Naive B cell (primary cell): ENCODE measurements at regions not wholly inside any gene's neighbourhood (a gene's known extent, or its start where the extent isn't known, plus 50 kb on each side); places are given as distances from the start of the nearest gene placed in this dataset.

Experiments used
- ATAC-seq, 2 donors: fragments of 150-1000 bp; cut with Tn5 transposase; 2 replicates each; pipeline ENCODE4 v1.10.0; 2021; ENCODE audit warnings: low read depth in 2 of 2, mild to moderate bottlenecking in 2 of 2, moderate library complexity in 2 of 2
- DNase-seq: peaks from one replicate; pipeline ENCODE4 v3.0.0; 2022
- H3K27ac Mint-ChIP-seq, 6 donors: one replicate each; pipeline ENCODE4 v1.8.0; 2020 to 2022; ENCODE audit warnings: mild to moderate bottlenecking in 6 of 6, mixed read lengths in 6 of 6, moderate library complexity in 5 of 6, inconsistent platforms in 2 of 6
- H3K27me3 Mint-ChIP-seq, 3 donors: one replicate each; pipeline ENCODE4 v1.8.0; 2021 to 2022; ENCODE audit warnings: mixed read lengths in 3 of 3, mild to moderate bottlenecking in 1 of 3
- H3K36me3 Mint-ChIP-seq, 2 donors: one replicate each; pipeline ENCODE4 v1.8.0; 2020 to 2022; ENCODE audit warnings: mixed read lengths in 2 of 2, inconsistent platforms in 1 of 2, mild to moderate bottlenecking in 1 of 2
- H3K4me1 Mint-ChIP-seq, 3 donors: one replicate each; pipeline ENCODE4 v1.8.0; 2020 to 2022; ENCODE audit warnings: mixed read lengths in 3 of 3, inconsistent platforms in 1 of 3, mild to moderate bottlenecking in 1 of 3, moderate library complexity in 1 of 3
- H3K4me3 Mint-ChIP-seq, 8 donors: one replicate each; pipeline ENCODE4 v1.8.0; 2020 to 2022; ENCODE audit warnings: mild to moderate bottlenecking in 8 of 8, mixed read lengths in 8 of 8, moderate library complexity in 8 of 8, inconsistent platforms in 2 of 8
- H3K9me3 Mint-ChIP-seq, 7 donors: one replicate each; pipeline ENCODE4 v1.8.0; 2020 to 2022; ENCODE audit warnings: mixed read lengths in 7 of 7, mild to moderate bottlenecking in 5 of 7, inconsistent platforms in 2 of 7, moderate library complexity in 1 of 7

DNA sequence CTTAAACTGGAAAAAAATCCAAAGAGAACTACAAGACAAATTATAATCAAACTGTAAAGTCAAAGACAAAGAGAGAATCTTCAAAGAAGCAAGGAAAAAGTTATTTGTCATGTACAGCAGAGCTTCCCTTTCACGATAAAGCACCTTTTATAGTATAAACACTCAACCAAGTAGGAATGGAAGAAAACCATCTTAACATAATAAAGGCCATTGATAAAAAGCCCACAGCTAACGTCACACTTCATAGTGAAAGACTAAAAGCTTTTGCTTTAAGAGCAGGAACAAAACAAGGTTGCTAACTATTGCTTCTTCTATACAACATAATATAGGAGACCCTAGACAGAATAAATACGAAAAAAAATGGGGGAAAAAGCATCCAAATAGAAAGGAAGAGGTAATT, 595.7 kb upstream of the POU3F4 start:
- DNase-seq (no peak), ATAC-seq (no peak)
- Mint-ChIP-seq H3K27ac (no peak overlapping the region), H3K9me3 (peaks cover 0 to 6% (median 2%) of the 10 kb centered on the region in 7 donors), H3K27me3 (no peaks in the 10 kb centered on the region), H3K4me1 (no peaks in the 10 kb centered on the region), H3K4me3 (no peak overlapping the region), H3K36me3 (no peaks in the 10 kb centered on the region)

DNA sequence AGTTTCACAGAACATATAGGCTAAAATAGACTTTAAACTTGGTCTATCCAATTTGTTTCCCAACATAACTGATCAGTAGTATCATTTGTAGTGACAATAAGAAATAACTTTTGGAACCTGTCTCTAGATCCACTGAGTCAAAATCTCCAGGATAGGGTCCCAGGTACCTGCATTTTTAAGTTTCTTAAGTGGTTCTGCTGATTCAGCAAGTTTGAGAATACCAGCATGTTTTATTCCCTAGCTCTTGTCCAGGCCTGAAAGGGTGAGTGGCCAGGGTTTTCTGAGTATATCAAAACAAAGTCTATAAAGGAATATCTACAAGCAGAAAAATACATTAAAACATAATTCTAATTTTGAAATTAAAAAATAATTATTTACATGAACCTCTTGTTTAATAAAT, 573.1 kb upstream of the POU3F4 start:
- no peaks in the 10 kb centered on the region for H3K36me3 Mint-ChIP-seq
- no peak overlapping the region for H3K27ac Mint-ChIP-seq
- DNase-seq (no peak), ATAC-seq (no peak)
- H3K9me3 Mint-ChIP-seq = peaks cover 1 to 8% (median 4%) of the 10 kb centered on the region in 7 donors
- no peak overlapping the region for H3K4me3 Mint-ChIP-seq
- no peaks in the 10 kb centered on the region for H3K4me1 Mint-ChIP-seq
- no peaks in the 10 kb centered on the region for H3K27me3 Mint-ChIP-seq

DNA sequence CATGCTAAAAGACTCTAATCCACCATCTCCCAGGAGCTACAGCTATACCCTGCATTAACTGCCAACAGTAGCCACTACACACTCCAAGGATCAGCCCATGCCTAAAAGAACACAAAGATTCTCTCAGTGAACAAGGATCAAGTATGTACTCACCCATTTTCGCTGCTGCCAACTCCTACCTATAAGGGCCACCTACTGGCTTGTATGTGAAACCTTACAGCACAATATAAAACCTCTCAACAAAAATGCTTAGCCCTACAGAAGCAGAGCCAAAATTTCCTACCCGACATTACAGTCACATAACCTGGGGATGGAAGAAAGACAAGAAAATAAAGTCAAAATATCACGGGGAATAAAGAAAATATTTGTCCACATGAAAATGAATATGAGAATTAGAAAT, 562.8 kb upstream of the POU3F4 start:
- Mint-ChIP-seq H3K27ac (no peak overlapping the region), H3K27me3 (no peaks in the 10 kb centered on the region), H3K4me1 (no peaks in the 10 kb centered on the region), H3K9me3 (peaks cover 2 to 28% (median 11%) of the 10 kb centered on the region in 7 donors), H3K4me3 (no peak overlapping the region), H3K36me3 (no peaks in the 10 kb centered on the region)
- DNase-seq (no peak), ATAC-seq (no peak)

DNA sequence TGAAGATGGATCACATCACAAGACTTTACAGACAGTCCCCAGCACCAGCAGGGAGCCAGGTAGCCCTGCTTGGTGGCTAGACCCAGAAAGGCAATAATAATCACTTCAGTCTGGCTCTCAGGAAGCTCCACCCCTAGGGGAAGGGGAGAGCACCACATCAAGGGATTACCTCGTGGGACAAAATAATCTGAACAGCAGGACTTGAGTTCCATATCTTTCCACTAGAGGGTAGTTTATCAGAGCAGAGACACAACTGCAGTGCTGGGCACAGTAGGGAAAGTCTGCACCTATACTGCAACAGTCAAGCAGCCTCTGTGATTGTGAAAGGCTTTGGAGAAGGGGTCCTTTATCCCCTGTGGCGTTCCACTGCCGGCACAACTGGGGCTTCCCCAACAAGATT, 547.0 kb upstream of the POU3F4 start:
- no peaks in the 10 kb centered on the region for H3K27me3 Mint-ChIP-seq
- no peak for ATAC-seq
- H3K36me3 Mint-ChIP-seq = no peaks in the 10 kb centered on the region
- H3K4me3 Mint-ChIP-seq = no peak overlapping the region
- H3K9me3 Mint-ChIP-seq = peaks cover 0 to 11% (median 5%) of the 10 kb centered on the region in 7 donors
- DNase-seq = no peak
- H3K4me1 Mint-ChIP-seq = no peaks in the 10 kb centered on the region
- no peak overlapping the region for H3K27ac Mint-ChIP-seq

DNA sequence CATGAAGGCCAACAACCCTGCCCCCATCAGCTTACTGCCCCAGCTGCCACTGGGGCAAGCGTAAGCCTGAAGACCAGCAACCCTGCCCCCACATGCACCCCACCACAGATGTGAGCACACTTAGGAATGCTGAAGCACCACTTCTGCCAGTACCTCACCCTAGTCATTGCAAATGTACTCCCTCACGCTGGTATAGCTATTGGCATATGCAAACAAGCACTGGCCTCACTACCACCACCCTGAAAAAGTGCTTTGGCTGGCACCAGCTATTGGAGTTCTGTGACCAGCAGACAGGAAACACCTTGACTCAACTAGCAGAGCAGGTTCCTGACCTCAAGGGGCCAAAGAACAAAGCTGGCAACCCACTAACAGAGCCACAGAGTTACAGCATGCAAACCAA, 534.4 kb upstream of the POU3F4 start:
- Mint-ChIP-seq H3K9me3 (peaks cover 0 to 7% (median 0%) of the 10 kb centered on the region in 7 donors), H3K4me3 (peak overlapping the region in 1 of 8 donors; percentile 22), H3K27ac (no peak overlapping the region), H3K27me3 (no peaks in the 10 kb centered on the region), H3K4me1 (no peaks in the 10 kb centered on the region), H3K36me3 (no peaks in the 10 kb centered on the region)
- no peak for DNase-seq
- no peak for ATAC-seq

DNA sequence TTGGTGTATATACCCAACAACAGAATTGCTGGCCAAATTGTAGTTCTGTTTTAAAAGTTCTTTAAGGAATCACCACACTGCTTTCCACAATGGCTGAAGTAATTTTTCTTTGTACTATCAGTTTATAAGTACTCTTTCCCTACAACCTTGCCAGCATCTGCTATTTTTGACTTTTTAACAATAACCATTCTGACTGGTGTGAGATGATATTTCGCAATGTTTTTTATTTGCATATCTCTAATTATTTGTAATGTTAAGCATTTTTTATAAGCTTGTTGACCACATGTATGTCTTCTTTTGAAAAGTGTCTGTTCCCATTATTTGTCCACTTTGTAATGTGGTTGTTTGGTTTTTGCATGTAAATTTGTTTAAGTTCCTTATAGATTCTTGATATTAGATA, 509.9 kb upstream of the POU3F4 start:
- Mint-ChIP-seq H3K9me3 (peaks cover 0 to 5% (median 0%) of the 10 kb centered on the region in 7 donors), H3K4me1 (no peaks in the 10 kb centered on the region), H3K4me3 (no peak overlapping the region), H3K36me3 (no peaks in the 10 kb centered on the region), H3K27me3 (no peaks in the 10 kb centered on the region), H3K27ac (no peak overlapping the region)
- ATAC-seq (no peak), DNase-seq (no peak)

DNA sequence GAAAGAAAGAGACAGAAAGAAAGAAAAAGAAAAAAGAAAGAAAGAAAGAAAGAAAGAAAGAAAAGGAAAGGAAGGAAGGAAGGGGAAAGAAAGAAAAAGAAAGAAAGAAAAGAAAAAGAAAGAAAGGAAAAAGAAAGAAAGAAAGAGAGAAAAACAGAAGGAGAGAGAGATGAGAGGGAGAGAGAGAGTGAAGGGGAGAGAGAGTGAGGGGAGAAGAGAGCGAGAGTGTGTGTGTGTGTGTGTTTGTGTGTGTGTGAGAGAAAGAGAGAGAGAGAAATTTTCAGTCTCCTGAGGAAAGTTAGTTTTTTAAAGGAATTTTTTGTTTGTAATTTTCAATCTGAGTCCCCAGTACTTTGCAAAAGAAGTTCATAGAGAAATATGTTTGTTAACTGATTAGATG, 504.1 kb upstream of the POU3F4 start:
- no peaks in the 10 kb centered on the region for H3K9me3 Mint-ChIP-seq
- H3K4me1 Mint-ChIP-seq = peaks cover 0 to 2% (median 0%) of the 10 kb centered on the region in 3 donors
- no peak overlapping the region for H3K27ac Mint-ChIP-seq
- ATAC-seq (no peak), DNase-seq (no peak)
- H3K4me3 Mint-ChIP-seq = no peak overlapping the region
- H3K27me3 Mint-ChIP-seq = no peaks in the 10 kb centered on the region
- no peaks in the 10 kb centered on the region for H3K36me3 Mint-ChIP-seq

DNA sequence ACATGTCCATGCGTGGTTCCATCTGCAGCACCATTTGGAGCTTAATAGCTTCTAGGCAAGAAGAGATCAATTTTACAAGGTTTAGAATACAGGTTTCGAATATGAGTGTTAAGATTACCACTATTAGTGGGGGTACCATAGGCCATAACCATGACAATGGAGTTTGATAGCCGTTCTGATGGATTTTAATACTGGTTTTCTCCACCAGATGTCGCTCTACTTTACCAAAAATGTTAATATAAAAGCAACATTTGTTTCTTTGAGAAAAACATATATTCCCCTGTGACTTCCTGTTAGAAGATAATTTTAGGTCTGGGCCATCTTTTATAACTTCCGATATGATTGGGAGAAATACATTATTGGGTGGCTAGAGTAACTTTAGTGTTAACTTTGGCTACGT, 499.7 kb upstream of the POU3F4 start:
- Mint-ChIP-seq H3K27ac (no peak overlapping the region), H3K36me3 (no peaks in the 10 kb centered on the region), H3K4me3 (no peak overlapping the region), H3K27me3 (no peaks in the 10 kb centered on the region), H3K9me3 (no peaks in the 10 kb centered on the region), H3K4me1 (peaks cover 0 to 2% (median 0%) of the 10 kb centered on the region in 3 donors)
- DNase-seq (no peak), ATAC-seq (no peak)

DNA sequence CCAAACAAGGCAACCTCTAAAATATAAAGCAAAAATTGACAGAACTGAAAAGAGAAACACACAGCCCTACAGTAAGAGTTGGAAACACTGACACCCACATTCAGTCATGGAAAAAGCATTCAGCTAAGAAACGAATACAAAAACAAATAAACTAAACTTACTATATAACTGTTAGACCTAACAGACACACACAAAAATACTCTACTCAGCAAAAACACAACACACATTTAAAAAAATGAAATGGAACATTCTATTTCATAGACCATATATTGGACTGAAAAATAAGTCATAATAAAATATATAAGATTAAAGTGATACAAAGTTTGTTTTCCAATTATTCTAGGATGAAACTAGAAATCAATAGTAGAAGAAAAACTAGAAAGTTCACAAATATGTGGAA, 488.8 kb upstream of the POU3F4 start:
- Mint-ChIP-seq H3K9me3 (peaks cover 0 to 10% (median 3%) of the 10 kb centered on the region in 7 donors), H3K27ac (no peak overlapping the region), H3K27me3 (no peaks in the 10 kb centered on the region)

DNA sequence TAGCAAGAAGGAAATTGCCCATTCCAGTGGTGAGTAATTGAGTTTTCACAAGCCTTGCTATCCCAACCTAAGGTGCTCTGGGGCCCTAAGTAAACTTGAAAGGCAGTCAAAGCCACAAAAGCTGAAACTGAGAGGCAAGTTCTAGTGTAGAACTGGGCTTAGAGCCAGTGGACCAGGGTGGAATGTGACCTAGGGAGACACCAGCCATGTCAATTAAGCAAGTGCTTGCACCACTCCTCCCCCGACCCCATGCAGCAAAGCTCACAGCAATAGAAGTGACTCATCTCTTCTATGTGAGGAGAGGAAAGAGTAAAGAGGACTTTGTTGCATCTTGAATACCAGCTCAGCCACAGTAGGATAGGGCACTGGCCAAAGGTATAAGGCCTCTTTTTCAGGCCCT, 486.1 kb upstream of the POU3F4 start:
- Mint-ChIP-seq H3K27me3 (no peaks in the 10 kb centered on the region), H3K36me3 (no peaks in the 10 kb centered on the region), H3K9me3 (peaks cover 5 to 30% (median 9%) of the 10 kb centered on the region in 7 donors), H3K4me1 (no peaks in the 10 kb centered on the region), H3K4me3 (no peak overlapping the region), H3K27ac (no peak overlapping the region)
- DNase-seq (no peak), ATAC-seq (no peak)

More for the DNA sequence above, 488.8 kb upstream of the POU3F4 start:
- no peaks in the 10 kb centered on the region for H3K36me3 Mint-ChIP-seq
- H3K4me1 Mint-ChIP-seq = no peaks in the 10 kb centered on the region
- ATAC-seq = no peak
- no peak for DNase-seq
- H3K4me3 Mint-ChIP-seq = no peak overlapping the region
